HG03442 (cell line): ENCODE measurements at regions not wholly inside any gene's neighbourhood (a gene's known extent, or its start where the extent isn't known, plus 50 kb on each side); places are given as distances from the start of the nearest gene placed in this dataset.
"Not testable (repeated sequence)": the region's sequence is repeated elsewhere in the genome, so short reads cannot be mapped to it uniquely, and the experiment has no call there.

Experiments
- ATAC-seq: cut with Tn5 transposase; IDR thresholded peaks from one replicate; pipeline ENCODE4 v1.9.1; 2021; ENCODE audit warnings: mild to moderate bottlenecking, moderate library complexity; ENCODE audit not compliant: unreplicated experiment

DNA sequence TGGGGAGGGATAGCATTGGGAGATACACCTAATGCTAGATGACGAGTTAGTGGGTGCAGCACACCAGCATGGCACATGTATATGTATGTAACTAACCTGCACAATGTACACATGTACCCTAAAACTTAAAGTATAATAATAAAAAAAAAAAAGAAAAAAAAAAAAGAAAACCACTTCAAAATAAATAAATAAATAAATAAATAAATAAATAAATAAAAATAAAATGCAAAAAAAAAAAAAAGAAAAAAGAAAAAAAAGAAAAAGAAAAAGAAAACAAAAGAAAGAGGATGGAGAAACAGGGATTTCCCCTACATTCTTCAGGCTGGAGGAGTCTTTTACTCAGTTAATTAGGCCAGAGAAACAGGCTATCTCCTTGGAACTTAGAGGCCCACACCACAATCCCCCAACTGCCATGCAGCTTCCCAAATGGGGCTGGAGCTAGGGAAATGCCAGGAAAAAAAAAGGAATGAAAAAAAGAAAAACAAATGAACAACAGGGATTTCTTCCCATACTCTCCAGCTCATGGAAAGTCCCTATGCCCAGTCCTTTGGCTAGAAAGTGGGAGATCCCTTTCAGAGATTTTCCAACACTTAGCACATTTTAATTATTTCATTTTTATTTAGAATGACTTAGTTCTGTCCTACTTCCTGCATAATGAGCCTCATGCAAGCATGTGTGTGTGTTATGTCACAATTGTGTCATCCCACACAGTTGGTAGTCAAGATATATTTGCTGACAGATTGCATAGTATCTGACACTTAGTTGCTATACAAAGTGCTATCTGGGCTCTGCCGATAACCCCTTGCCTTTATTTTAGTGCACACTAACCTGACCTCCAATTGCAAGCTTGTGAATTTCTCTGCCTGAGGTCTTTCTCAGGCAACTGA, 486.4 kb downstream of the PLPP3 start:
- no peak for ATAC-seq

DNA sequence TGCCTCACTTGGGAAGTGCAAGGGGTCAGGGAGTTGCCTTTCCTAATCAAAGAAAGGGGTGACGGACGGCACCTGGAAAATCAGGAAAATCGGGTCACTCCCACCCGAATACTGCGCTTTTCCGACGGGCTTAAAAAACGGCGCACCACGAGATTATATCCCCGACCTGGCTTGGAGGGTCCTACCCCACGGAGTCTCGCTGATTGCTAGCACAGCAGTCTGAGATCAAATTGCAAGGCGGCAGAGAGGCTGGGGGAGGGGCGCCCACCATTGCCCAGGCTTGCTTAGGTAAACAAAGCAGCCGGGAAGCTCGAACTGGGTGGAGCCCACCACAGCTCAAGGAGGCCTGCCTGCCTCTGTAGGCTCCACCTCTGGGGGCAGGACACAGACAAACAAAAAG, 489.5 kb downstream of the PLPP3 start:
- ATAC-seq = not testable (repeated sequence)

DNA sequence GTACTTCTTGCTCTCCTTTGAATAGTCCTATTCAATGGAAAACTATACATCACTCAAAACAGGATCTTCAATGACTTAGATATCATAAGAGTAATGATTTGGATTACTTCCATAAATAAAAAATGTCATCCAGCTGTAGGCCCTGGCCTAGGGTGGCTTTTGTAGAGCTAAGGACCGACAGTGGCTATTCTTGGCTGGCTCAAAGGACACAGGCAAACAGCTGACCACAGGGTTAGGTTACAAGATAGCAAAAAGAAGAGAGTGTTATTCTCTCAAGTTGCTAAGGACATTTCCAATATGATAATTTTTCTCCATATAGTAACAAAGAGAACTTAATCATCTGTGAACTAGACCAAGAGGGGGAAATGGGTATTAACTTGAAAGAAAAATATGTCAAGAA, 495.1 kb downstream of the PLPP3 start:
- no peak for ATAC-seq

DNA sequence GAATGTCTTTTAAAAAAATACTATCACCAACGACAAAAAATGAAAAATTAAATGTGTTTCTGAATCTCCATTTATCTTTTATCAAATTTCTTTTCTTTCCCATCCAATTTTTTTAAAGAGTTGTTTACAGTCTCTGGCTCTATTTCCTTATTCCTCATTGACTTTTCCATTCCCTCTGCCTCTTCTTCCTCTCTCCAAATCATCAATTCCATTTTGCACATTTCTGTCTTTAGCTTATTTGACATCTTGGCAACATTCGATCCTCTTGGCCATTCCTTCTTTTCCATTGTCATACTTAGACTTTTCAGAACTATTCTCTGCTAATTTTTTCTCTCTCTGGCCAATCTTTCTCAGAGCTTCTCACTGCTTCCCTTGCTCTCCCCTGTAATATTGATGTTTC, 497.6 kb downstream of the PLPP3 start:
- no peak for ATAC-seq

DNA sequence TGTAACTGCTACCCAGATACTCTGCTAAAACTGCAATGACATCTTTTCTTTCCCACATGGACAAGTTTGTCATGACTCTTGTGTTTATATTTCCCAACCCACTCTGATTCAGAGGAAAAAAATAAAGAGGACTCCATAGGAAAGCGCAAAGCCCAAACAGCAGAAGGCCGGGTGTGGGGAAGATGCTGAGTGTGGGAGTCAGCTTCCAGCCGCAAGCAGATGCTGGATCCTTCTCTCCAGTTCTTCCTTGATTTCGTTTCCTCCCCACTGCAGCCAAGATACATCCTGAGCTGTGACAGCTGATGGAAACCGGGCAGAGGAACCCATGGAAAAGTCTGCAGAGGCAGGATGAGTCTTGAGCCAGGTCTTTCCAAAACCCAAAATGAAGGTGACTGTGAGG, 498.2 kb downstream of the PLPP3 start:
- ATAC-seq = no peak

DNA sequence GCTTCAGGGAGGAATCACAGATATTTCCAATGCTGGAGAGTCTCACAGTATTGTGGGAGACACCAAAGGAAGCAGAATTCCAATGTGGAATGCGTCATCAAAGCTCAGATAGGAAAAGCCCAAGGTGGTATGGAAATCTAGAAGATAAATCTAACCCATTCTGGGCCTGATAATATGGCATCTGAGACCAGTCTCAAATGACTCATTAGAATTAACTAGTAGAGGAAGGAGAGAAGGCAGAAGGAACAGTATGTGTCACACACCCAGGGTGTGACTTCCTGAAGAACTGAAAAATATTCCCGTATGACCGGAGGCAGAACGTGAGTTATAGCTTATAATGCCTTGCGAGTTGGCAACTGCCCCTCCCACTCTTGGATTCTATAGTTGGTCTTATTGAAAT, 499.2 kb downstream of the PLPP3 start:
- no peak for ATAC-seq

DNA sequence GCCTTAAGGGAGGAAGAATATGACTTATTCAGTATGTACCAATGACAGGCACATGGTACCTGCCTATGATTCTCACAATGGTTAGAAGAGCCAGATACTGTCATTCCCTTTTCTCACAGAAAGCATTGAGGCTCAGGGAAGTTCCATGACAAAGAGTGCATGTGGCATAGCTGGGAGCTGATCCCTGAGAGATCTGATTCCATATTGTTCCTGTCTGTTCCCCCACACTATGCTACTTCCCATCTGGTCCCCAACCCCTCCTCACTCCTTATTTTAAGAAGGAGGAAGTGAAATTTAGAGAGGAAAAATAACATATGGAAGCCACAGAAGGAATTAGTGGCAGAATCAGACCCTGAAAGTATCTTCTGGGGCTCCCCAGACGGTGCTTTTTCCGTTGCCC, 500.0 kb downstream of the PLPP3 start:
- no peak for ATAC-seq

DNA sequence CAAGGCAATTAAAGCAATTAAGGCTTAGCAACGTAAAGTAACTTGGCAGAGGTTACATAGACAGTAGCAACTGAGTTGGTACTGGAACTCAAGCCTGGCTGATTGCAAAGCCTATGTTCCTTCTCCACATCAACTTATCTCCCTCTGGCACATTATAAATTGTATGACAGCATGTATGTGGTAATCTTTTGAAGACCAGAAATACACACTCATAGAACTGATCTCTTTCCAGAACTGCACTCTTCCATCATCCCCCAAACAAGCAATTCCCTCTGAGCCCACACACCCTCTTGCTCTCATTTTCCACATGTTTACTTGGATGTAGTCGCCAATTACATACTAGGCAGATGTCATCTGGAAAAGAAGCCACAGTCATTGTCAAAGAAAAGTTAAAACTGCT, 502.2 kb downstream of the PLPP3 start:
- no peak for ATAC-seq

DNA sequence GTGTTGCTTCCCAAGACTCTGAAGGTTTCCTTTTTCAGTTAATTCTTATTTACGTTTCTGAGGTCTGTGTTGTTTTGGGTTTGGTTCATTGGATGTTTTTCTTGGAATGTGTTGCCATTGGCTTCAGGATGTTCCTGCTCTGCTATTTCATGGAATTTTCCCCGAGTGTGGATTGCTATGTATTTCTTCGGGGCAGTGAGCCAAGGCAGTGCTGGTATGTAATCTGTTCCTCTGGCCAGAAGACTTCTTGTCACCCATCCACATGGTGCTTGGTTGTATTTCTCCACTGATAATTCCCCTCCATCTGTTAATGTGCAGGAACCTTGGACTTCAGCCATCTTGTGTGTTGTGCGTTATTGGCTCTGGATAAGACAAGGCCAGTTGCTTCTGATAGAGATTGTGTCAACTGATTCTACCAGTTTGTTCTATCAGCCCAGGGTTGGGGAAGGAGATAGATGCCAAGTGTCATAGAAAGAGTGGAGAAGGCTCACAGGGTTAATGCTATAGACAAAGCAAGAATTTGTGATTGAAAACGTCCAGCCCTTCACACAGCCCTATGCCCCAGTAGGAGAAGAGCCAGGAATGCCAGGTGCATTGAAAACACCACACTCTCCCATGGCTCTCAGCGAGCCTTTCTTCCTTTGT, 505.2 kb downstream of the PLPP3 start:
- ATAC-seq = no peak

DNA sequence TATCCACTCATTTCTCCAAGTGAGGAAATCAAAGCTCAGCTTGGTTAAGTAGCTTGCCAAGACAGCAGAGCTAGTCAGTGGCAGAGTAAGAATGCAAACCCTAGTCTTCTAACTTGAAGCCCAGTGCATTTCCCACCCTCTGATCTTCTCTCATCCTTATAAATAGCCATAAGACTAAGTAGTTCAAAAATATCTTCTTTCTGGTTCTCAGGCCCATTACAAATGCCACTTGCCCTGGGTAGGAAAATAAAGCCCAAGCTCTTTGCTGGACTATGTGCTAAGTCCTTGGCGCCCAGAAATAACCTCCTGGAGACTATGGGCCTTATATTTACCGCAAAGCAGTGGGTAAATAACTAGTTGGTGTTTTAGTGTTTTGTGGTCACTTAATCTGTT, 505.8 kb downstream of the PLPP3 start:
- no peak for ATAC-seq

DNA sequence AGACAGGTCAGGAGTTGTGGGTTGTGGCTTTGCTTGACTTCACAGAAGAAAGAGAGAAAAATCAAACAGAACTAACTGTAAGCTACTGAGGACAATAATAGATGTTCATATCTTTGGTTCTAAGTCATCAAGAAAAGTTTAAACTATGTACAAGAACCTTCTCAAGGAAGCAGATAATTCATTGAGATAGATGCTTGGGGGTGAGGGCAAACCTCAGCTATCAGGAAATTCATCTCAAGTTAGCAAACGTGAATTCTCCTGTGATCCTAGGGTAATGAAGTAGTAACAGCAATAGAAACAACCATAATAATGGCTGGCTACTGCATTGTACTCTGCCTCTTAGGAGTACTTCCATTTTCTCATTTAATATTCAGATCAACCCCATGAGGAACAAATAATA, 506.2 kb downstream of the PLPP3 start:
- ATAC-seq = no peak

DNA sequence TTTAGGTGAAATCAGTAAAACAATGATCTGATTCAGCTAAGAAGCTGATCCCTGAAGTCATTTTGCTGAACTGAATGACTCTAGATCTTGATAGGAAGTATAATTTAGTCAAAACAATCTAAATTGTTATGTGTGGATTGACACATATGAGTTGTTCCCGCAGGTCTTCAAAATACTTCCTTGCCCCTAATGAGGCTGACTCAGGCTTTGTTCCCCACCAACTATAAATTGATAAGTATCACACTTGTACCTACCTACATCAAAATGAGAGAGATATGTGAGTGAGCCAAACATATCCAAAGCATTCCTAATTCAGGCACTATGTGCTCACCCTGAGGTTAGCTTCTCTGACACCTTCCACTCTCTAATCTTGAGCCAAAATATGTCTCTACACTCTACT, 507.1 kb downstream of the PLPP3 start:
- ATAC-seq = no peak

DNA sequence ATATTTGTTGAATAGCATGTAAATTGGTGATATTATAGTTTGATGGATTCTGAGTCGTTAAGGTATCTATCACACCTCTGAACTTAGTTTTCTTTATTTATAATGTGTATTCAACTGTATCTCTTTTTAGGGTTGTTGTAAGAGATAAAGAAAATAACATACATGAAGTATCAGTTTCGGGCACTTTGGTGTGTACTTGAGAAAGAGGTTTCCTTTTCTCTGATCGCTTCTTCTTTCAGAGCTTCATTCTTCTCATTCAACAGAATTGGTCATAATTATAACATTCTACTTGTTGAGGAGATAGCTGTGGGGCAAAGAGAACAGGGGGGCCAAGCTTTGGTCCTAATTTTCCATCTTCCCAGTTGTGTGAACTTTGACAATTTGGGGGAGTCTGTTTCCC, 508.0 kb downstream of the PLPP3 start:
- ATAC-seq = no peak

DNA sequence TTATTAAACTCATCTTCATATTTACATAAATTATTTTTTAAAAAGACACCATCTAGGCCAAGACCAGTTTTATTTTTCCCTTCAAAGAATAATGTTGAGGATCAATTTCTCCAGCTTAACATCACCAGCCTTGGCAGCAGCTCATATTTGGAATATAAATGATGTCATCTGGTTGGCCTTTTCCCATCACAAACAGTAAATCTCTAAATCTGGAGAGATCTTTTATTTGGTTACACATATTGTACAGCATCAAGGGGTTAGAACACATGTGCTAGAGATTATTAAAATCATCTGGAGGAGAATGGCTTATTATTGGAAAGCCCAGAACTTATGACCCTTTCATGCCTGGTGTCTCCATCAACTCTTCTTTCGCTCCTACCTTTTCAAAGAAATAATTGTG, 508.8 kb downstream of the PLPP3 start:
- ATAC-seq = no peak

DNA sequence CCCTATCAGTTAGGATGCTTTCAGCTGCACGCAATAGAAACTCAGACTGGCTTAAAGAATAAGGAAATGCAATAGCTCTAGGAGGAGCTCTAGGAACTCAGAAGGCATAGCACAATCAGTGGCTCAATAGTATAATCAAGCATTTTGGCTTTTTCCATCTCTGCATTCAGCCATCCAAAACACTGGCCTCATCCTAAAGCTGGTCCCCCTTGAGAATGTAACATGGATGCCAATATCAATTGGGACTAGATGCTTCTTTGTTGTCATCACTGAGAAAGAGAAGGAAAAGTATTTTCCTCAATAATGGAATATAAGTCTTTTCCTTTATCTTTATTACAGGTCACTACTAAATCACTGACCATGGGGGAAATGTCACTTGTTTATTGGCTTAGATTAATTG, 509.5 kb downstream of the PLPP3 start:
- no peak for ATAC-seq

DNA sequence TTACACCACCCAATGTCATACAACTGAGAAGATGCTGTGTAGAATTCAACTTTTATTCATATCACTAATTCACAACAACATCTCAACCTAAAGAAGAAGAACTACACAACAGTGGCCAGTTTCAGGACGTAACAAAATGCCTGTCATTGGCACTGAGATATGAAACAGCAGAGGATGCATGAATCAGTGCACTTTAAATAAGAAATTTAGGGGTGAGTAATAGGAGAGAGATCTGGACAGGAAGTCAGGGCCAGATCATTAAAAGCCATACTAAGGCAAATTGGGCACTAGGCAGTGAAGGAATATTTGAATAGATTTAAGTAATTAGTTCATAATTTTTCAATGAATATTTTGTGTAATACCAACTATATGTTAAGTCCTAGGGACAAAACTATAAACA, 510.5 kb downstream of the PLPP3 start:
- ATAC-seq = no peak

DNA sequence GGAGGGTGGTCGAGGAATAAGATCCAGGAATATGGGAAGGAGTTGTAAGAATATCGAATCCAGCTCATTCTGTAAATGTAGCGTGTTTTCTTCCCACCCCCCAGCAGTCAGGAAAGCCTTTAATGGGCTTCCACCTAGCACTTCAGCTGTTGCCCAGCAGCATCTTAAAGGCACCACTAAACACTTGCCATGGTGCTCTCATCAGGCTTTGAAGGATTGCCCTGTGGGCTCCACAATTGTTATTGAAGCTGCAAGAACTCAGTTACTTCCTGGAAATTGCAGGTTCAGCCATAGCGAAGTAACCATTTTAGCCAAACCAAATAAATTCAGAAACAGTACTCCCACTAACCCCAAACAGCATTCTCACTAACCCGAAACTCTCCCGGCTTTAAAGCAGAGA, 511.2 kb downstream of the PLPP3 start:
- ATAC-seq = no peak

DNA sequence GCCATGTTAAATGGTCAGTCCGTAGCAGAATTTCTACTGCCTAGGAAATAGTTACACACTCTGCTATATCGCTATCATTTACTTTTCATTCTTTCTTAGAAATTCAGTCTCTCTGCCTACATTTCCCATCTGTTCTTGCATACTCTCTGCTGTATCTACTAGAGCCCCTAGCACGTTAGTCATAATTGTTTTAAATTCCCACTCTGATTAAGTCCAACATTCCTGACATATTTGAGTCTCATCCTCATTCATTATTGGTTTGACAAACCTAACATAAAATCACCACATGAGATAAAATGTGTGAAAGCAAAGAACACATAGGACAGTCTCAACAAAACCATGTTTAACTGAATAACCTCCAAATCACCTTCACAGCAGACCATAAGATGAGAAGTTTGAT, 513.6 kb downstream of the PLPP3 start:
- ATAC-seq = no peak

DNA sequence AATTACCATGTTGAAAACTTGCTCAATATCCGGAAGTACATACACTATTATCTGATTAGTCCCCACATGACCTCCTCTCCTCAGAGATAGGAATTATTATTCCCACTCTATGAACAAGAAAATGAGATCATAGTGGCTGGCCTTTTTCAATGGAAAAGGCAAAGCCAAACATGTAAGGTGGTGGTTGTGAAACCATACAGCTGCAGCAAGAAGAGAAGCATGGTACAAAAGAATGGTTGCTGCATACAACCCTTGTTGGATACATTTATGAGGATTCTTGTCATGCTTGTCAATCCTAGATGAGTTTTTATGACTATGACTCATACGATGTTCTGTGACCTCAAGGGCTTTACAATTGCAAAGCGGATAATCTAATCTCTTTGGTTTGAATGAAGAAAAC, 514.7 kb downstream of the PLPP3 start:
- no peak for ATAC-seq

DNA sequence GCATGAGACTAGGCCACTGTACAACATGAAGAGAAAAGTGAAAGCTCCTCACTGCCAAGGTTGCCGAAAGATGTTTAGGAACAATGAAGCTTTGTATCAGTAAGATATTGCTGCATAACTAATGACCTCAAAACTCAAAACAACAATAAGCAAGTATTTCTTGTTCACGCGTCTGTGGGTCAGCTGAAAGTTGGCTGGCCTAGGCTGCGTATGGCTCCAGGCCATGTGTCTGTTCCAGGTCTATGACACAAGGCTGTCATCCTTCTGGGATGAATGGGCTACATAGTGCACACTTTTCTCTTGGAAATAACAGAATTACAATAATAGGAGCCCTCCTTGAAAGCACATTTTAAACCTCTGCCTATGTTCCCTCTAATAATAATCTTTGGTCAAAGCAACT, 515.9 kb downstream of the PLPP3 start:
- no peak for ATAC-seq

DNA sequence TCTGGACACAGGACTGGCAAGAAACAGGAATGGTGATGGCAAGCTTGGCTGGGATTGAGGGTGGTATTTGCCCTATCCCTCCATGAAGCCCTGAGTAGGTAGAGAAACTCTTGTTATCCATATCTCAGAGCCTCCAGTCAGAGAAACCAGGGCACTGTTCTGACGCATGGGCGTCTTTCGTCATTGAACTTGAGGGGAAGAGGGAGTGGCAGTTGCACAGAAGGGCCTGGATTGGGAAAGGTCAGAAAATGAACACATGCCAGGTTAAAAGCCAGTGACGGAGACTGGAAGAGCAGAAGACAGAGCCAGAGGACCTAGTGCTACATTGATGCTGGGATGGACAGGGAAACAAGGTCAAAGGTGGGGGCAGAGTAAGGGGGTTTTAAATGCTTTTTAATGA, 516.7 kb downstream of the PLPP3 start:
- ATAC-seq = no peak

DNA sequence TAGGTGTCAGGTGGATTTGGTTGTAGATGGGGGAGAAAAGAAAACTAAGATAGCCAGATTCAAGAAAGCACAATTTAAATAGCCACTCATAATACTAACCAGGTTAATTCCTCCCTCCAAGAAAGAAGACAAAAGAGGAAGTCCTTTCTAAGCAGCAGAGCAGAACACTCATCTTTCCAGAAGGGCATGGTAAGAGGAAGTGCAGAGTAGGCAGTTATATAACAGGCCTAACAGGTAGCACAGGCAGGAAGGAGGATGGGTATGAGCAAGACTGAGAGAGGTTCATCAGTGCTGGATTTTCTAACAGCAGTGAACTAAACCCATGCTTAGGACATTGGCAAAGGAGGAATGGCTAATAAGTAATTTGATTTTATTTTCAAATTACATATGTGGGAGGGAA, 517.5 kb downstream of the PLPP3 start:
- peak; percentile 50 for ATAC-seq

DNA sequence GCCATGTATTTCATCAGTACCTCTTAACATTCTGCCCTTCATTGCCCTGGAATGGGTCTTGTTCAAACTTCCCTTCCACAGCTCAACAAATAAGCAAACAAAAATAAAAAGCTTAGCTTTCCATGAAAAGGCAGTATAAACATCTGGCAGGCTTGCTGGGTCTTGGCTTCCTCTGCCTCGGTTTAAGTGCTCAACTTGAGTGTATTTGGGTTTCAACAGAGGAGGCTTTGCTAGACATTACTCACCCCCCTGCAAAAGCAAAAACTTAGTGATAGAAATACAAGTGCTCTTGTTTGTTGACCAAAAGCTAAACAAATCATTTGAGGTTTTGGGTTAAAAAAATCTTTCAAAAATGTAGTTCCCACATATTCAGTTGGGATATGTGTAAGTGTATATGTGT, 518.5 kb downstream of the PLPP3 start:
- no peak for ATAC-seq
